H1 (cell line): ENCODE measurements at regions not wholly inside any gene's neighbourhood (a gene's known extent, or its start where the extent isn't known, plus 50 kb on each side); places are given as distances from the start of the nearest gene placed in this dataset.

ENCODE experiments used
- CTCF ChIA-PET: fragments of 300-600 bp; sonication (Branson Sonifier 250); formaldehyde crosslinking; loops from one replicate; lab custom pipeline; 2021; ENCODE audit not compliant: partially characterized antibody; lab: Charles Lee
- POLR2A ChIA-PET: fragments of 300-600 bp; sonication (Branson Sonifier 250); formaldehyde crosslinking; loops from one replicate; lab custom pipeline; 2021; ENCODE audit warnings: inconsistent platforms; ENCODE audit not compliant: partially characterized antibody; lab: Charles Lee
- DNase-seq, 2 experiments: peaks; one replicate each; pipeline versions ENCODE4 v3.0.0 to v3.0.0-alpha.2; 2010 to 2022; ENCODE audit warnings: low spot score in 2 of 2, low read depth in 1 of 2, mixed read lengths in 1 of 2
- FAIRE-seq: peaks from 2 replicates; lab custom pipeline; 2011; peaks lifted over from hg19 to GRCh38; lab: Jason Lieb, UNC
- H2AFZ ChIP-seq: 2 replicates; pipeline ENCODE4 v1.8.1; 2012; ENCODE audit warnings: low read length, inconsistent platforms
- H2AK5ac ChIP-seq: 2 replicates; pipeline ENCODE4 v1.6.1; 2013; ENCODE audit warnings: low read depth, low read length
- H2BK120ac ChIP-seq: replicated peaks from 2 replicates; pipeline ENCODE3; 2013; ENCODE audit warnings: low read depth, low read length, inconsistent platforms
- H2BK12ac ChIP-seq: 2 replicates; pipeline ENCODE4 v1.6.1; 2013; ENCODE audit warnings: low read depth, low read length
- H2BK15ac ChIP-seq: 2 replicates; pipeline ENCODE4 v1.6.1; 2013; ENCODE audit warnings: low read length
- H2BK20ac ChIP-seq: 2 replicates; pipeline ENCODE4 v1.6.1; 2013; ENCODE audit warnings: low read length
- H2BK5ac ChIP-seq: 2 replicates; pipeline ENCODE4 v1.6.1; 2013; ENCODE audit warnings: low read depth, low read length
- H3K14ac ChIP-seq: 2 replicates; pipeline ENCODE4 v1.6.1; 2013; ENCODE audit warnings: inconsistent platforms; ENCODE audit not compliant: insufficient read length
- H3K18ac ChIP-seq: 2 replicates; pipeline ENCODE4 v1.6.1; 2013; ENCODE audit warnings: low read length; ENCODE audit errors: extremely low read depth
- H3K23ac ChIP-seq: 2 replicates; pipeline ENCODE4 v1.6.1; 2013; ENCODE audit warnings: inconsistent platforms; ENCODE audit not compliant: insufficient read length
- H3K23me2 ChIP-seq: 2 replicates; pipeline ENCODE4 v1.6.1; 2013; ENCODE audit warnings: low read depth, low read length
- H3K27ac ChIP-seq: 2 replicates; pipeline ENCODE4 v1.6.1; 2011; ENCODE audit warnings: low read depth, low read length, inconsistent platforms
- H3K27me3 ChIP-seq, 4 experiments: replicated peaks in 1 of 4; 1 replicate in 1 of 4; 2 replicates in 3 of 4; pipeline versions ENCODE4 v1.6.1 to v1.8.1; 2011 to 2013; ENCODE audit warnings: low read length in 3 of 4, mild to moderate bottlenecking in 3 of 4, inconsistent platforms in 2 of 4, mixed read lengths in 2 of 4, moderate library complexity in 1 of 4; ENCODE audit not compliant: control insufficient read depth in 3 of 4, insufficient read depth in 3 of 4; ENCODE audit errors: extremely low read depth in 1 of 4
- H3K36me3 ChIP-seq, 4 experiments: 2 replicates each; pipeline versions ENCODE4 v1.6.1 to v1.8.1; 2011 to 2013; ENCODE audit warnings: mild to moderate bottlenecking in 4 of 4, low read length in 3 of 4, moderate library complexity in 2 of 4, control low read depth in 1 of 4, inconsistent platforms in 1 of 4; ENCODE audit not compliant: insufficient read depth in 4 of 4, control insufficient read depth in 2 of 4
- H3K4ac ChIP-seq: replicated peaks from 2 replicates; pipeline ENCODE3; 2013; ENCODE audit warnings: low read length, low read depth, mixed read lengths, inconsistent platforms; ENCODE audit not compliant: insufficient read length
- H3K4me1 ChIP-seq, 4 experiments: replicated peaks in 1 of 4; 1 replicate in 1 of 4; 2 replicates in 3 of 4; pipeline versions ENCODE4 v1.6.1 to v1.8.1; 2011 to 2013; ENCODE audit warnings: low read length in 3 of 4, inconsistent platforms in 2 of 4, mixed read lengths in 1 of 4; ENCODE audit not compliant: insufficient read depth in 4 of 4, control insufficient read depth in 3 of 4
- H3K4me2 ChIP-seq, 2 experiments: 2 replicates each; pipeline versions ENCODE4 v1.6.1 to v1.8.1; 2011 to 2013; ENCODE audit warnings: low read depth in 2 of 2, low read length in 2 of 2, control low read depth in 1 of 2, inconsistent platforms in 1 of 2, mild to moderate bottlenecking in 1 of 2; ENCODE audit not compliant: insufficient read depth in 1 of 2
- H3K4me3 ChIP-seq, 4 experiments: fragments of 200-600, 300-600 bp in 1 of 4; sonication (generic), shearing (Covaris generic), sonication (Bioruptor Twin) in 1 of 4; 2 replicates each; pipeline versions ENCODE4 v1.5.1 to v1.8.1; 2011 to 2016; ENCODE audit warnings: low read length in 4 of 4, low read depth in 3 of 4, control low read depth in 2 of 4, inconsistent platforms in 2 of 4, mild to moderate bottlenecking in 2 of 4, mixed read lengths in 1 of 4, moderate library complexity in 1 of 4; ENCODE audit not compliant: insufficient read depth in 2 of 4; ENCODE audit errors: extremely low read depth in 1 of 4
- H3K56ac ChIP-seq: replicated peaks from 2 replicates; pipeline ENCODE3; 2013; ENCODE audit warnings: low read depth, mild to moderate bottlenecking, mixed read lengths, low read length, inconsistent platforms; ENCODE audit not compliant: insufficient read length
- H3K79me1 ChIP-seq: 2 replicates; pipeline ENCODE4 v1.6.1; 2013; ENCODE audit warnings: low read depth, low read length, control low read depth
- H3K79me2 ChIP-seq, 2 experiments: 2 replicates each; pipeline versions ENCODE4 v1.6.1 to v1.8.1; 2012 to 2013; ENCODE audit warnings: low read length in 2 of 2, mild to moderate bottlenecking in 2 of 2, inconsistent platforms in 1 of 2; ENCODE audit not compliant: insufficient read depth in 2 of 2, control insufficient read depth in 1 of 2
- H3K9ac ChIP-seq, 4 experiments: replicated peaks in 1 of 4; 1 replicate in 1 of 4; 2 replicates in 3 of 4; pipeline versions ENCODE4 v1.6.1 to v1.8.1; 2011 to 2013; ENCODE audit warnings: low read depth in 3 of 4, low read length in 3 of 4, control low read depth in 2 of 4, mild to moderate bottlenecking in 2 of 4, moderate library complexity in 2 of 4, inconsistent platforms in 1 of 4; ENCODE audit errors: extremely low read depth in 1 of 4
- H3K9me3 ChIP-seq, 2 experiments: 2 replicates each; pipeline versions ENCODE4 v1.6.1 to v1.8.1; 2012 to 2013; ENCODE audit warnings: mild to moderate bottlenecking in 2 of 2, moderate library complexity in 2 of 2, control low read depth in 1 of 2, inconsistent platforms in 1 of 2, low read depth in 1 of 2, low read length in 1 of 2, mixed read lengths in 1 of 2; ENCODE audit not compliant: insufficient read depth in 2 of 2
- H4K20me1 ChIP-seq, 2 experiments: replicated peaks in 1 of 2; 2 replicates each; pipeline versions ENCODE3 to v1.8.1; 2011 to 2013; ENCODE audit warnings: inconsistent platforms in 2 of 2, low read length in 2 of 2, mild to moderate bottlenecking in 1 of 2; ENCODE audit not compliant: insufficient read depth in 2 of 2, control insufficient read depth in 1 of 2
- H4K5ac ChIP-seq: 2 replicates; pipeline ENCODE4 v1.6.1; 2013; ENCODE audit warnings: low read length, low read depth, mixed read lengths, inconsistent platforms; ENCODE audit not compliant: insufficient read length
- H4K8ac ChIP-seq: 2 replicates; pipeline ENCODE4 v1.8.0; 2013; ENCODE audit warnings: mild to moderate bottlenecking, moderate library complexity, low read length, inconsistent platforms; ENCODE audit not compliant: insufficient read depth; ENCODE audit errors: extremely low read depth
- H4K91ac ChIP-seq: replicated peaks from 2 replicates; pipeline ENCODE3; 2013; ENCODE audit warnings: low read length, mixed read lengths, inconsistent platforms; ENCODE audit not compliant: insufficient read length
- CBX5 ChIP-seq: fragments of 300-800, 300-1000 bp; sonication (generic); IDR thresholded peaks from 2 replicates; pipeline ENCODE4 v1.7.1; 2016; ENCODE audit warnings: antibody characterized with exemption, low read length, low read depth
- JUN ChIP-seq: IDR thresholded peaks from 2 replicates; pipeline ENCODE4 v1.6.1; 2011; ENCODE audit warnings: low read depth, mild to moderate bottlenecking, improper control_type of control experiment, low read length
- JUND ChIP-seq: IDR thresholded peaks from 2 replicates; pipeline ENCODE4 v1.6.1; 2011; ENCODE audit warnings: mild to moderate bottlenecking, improper control_type of control experiment, low read length
- SIX5 ChIP-seq: IDR thresholded peaks from 2 replicates; pipeline ENCODE4 v1.6.1; 2011; ENCODE audit warnings: mild to moderate bottlenecking, low read depth, low read length
- SP2 ChIP-seq: IDR thresholded peaks from 2 replicates; pipeline ENCODE4 v1.6.1; 2012; ENCODE audit warnings: mild to moderate bottlenecking, low read length, inconsistent platforms
- TBP ChIP-seq: IDR thresholded peaks from 2 replicates; pipeline ENCODE4 v1.6.1; 2011; ENCODE audit warnings: low read depth, low read length, improper control_type of control experiment
- WGBS, 2 experiments: shearing (Covaris generic) in 1 of 2; methylation state at CpG; one replicate each; pipeline versions ENCODE4 v1.1.6 to v1.1.7; 2013 to 2015; ENCODE audit warnings: low lambda C conversion rate in 2 of 2, mixed read lengths in 2 of 2, inconsistent platforms in 1 of 2, low coverage in 1 of 2, missing lambda C conversion rate in 1 of 2; ENCODE audit not compliant: insufficient replicate concordance in 2 of 2, insufficient coverage in 1 of 2, insufficient read length in 1 of 2; ENCODE audit errors: extremely low coverage in 1 of 2, missing lambda C conversion rate in 1 of 2; 5-methylcytosine and 5-hydroxymethylcytosine counted together

DNA sequence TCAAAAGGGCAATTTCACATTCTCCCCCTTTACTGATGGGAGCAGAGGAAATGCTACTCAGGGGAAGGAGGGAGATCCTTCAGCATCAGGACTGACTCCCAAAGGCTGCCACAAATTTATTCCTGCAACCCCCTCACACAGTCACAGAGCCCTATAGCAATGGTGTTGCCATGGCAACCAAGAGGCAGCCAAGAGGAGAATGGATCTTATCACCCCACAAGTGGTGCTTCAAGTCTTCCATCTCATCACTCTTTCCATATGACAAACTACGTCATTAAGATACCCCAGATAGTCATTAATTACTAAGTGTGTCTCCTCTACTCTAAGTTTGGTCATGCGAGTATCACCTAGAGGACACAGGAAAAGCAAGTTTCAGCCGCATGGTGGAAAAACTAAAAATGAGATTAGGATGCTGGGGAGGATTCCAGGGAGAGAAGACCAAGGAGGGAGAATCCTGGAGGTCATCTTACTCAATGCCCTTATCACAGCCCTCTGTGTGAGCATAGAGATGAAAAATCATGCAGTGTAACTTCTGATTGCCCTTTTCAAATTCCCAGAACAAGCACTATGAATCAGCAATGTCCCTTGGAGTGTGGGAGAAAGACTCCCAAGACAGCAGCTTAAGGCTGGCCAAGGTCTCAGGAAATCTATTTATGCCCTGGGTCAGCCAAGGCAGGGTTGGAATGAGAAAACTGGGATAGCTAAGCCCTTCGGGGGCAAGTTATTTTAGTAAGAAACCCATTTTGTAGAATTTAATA, 885.7 kb upstream of the KLHL29 start:
- Histone ChIP-seq H4K20me1 (no peaks in the 10 kb centered on the region), H3K23ac (no peak overlapping the region), H2BK15ac (no peak overlapping the region), H3K18ac (no peak overlapping the region), H3K23me2 (no peaks in the 10 kb centered on the region), H3K56ac (no peak overlapping the region), H4K8ac (no peak overlapping the region), H3K27ac (no peak overlapping the region), H3K4me1 (peaks cover 0 to 5% (median 0%) of the 10 kb centered on the region in 4 experiments; a peak in 1 of 7 replicates), H2BK12ac (no peak overlapping the region), H3K4ac (no peak overlapping the region), H3K36me3 (no peaks in the 10 kb centered on the region), H2AK5ac (no peak overlapping the region), H3K4me3 (no peak overlapping the region), H4K91ac (no peak overlapping the region), H3K9ac (no peak overlapping the region), H3K79me2 (no peaks in the 10 kb centered on the region), H2BK120ac (no peak overlapping the region), H3K4me2 (no peak overlapping the region), H2BK5ac (no peak overlapping the region), H3K9me3 (no peaks in the 10 kb centered on the region), H4K5ac (no peak overlapping the region), H3K27me3 (no peaks in the 10 kb centered on the region), H2BK20ac (no peak overlapping the region), H3K79me1 (no peaks in the 10 kb centered on the region), H3K14ac (no peak overlapping the region), H2AFZ (peak overlapping the region; percentile 5; the same call in 1 of the 2 replicates)
- WGBS, 2 experiments, result 90% methylated on average over 4 of the region's 4 CpGs; no CpG with 5 or more reads in 1 of the 2 experiments
- FAIRE-seq (no peak), DNase-seq (no peak)
- CTCF ChIA-PET, result interaction anchor here (0.9 kb wide), 1 partner anchor 142 kb away, joined by 3 read pairs; no protein-coding TSS in a partner anchor
- POLR2A ChIA-PET, result no interaction called here
- TF ChIP-seq SIX5, result no peak
- no peak for TF ChIP-seq JUN
- no peak for TF ChIP-seq SP2
- TF ChIP-seq TBP, result no peak
- TF ChIP-seq JUND, result no peak
- TF ChIP-seq CBX5, result no peak
